ENCODE measurements at regions not wholly inside any gene's neighbourhood (a gene's known extent, or its start where the extent isn't known, plus 50 kb on each side); places are given as distances from the start of the nearest gene placed in this dataset.

- no peak for DNase-seq
Observed at GRCh38 chr3:180092889-180093288, 56.2 kb upstream of the PEX5L start.

- no peak for DNase-seq
Observed at GRCh38 chr3:180093535-180093934, 56.8 kb upstream of the PEX5L start.

GRCh38 chr3:180097626-180098025, 60.9 kb upstream of the PEX5L start:
- no peak for DNase-seq

- DNase-seq: no peak
Observed at GRCh38 chr3:180102134-180102533, 65.4 kb upstream of the PEX5L start.

GRCh38 chr3:180102604-180103003, 65.9 kb upstream of the PEX5L start:
- no peak for DNase-seq

GRCh38 chr3:180116203-180116602, 79.5 kb upstream of the PEX5L start:
- DNase-seq: no peak

- DNase-seq: no peak
Observed at GRCh38 chr3:180116658-180117057, 79.9 kb upstream of the PEX5L start.

- no peak for DNase-seq
Observed at GRCh38 chr3:180117381-180118163, 80.8 kb upstream of the PEX5L start.

GRCh38 chr3:180119567-180119966, 82.8 kb upstream of the PEX5L start:
- no peak for DNase-seq

GRCh38 chr3:180123928-180124327, 87.2 kb upstream of the PEX5L start:
- no peak for DNase-seq

GRCh38 chr3:180131169-180131568, 94.4 kb upstream of the PEX5L start:
- no peak for DNase-seq

- DNase-seq: no peak
Observed at GRCh38 chr3:180135101-180135500, 98.4 kb upstream of the PEX5L start.

GRCh38 chr3:180138871-180139270, 102.1 kb upstream of the PEX5L start:
- no peak for DNase-seq

GRCh38 chr3:180142041-180142440, 105.3 kb upstream of the PEX5L start:
- no peak for DNase-seq

- DNase-seq: no peak
Observed at GRCh38 chr3:180142472-180142871, 105.7 kb upstream of the PEX5L start.

- DNase-seq: no peak
Observed at GRCh38 chr3:180161770-180162169, 125.0 kb upstream of the PEX5L start.

GRCh38 chr3:180175572-180175971, 138.8 kb upstream of the PEX5L start:
- DNase-seq: no peak

- no peak for DNase-seq
Observed at GRCh38 chr3:180176059-180176458, 139.3 kb upstream of the PEX5L start.

- DNase-seq: no peak
Observed at GRCh38 chr3:180177255-180177654, 140.5 kb upstream of the PEX5L start.

- no peak for DNase-seq
Observed at GRCh38 chr3:180179562-180179961, 142.8 kb upstream of the PEX5L start.

GRCh38 chr3:180180795-180181194, 144.1 kb upstream of the PEX5L start:
- DNase-seq: no peak

- DNase-seq: no peak
Observed at GRCh38 chr3:180181387-180181786, 144.7 kb upstream of the PEX5L start.

GRCh38 chr3:180183346-180183745, 146.6 kb upstream of the PEX5L start:
- DNase-seq: no peak

GRCh38 chr3:180184816-180185215, 148.1 kb upstream of the PEX5L start:
- no peak for DNase-seq

- no peak for DNase-seq
Observed at GRCh38 chr3:180185650-180186049, 148.9 kb upstream of the PEX5L start.

Data from NCI-H526 (cell line).